ENCODE measurements at regions not wholly inside any gene's neighbourhood (a gene's known extent, or its start where the extent isn't known, plus 50 kb on each side); places are given as distances from the start of the nearest gene placed in this dataset.

- Histone ChIP-seq H3K36me3 (replicated peaks in 1 of 2; ENCODE audit: insufficient read depth in 1 of 2, low read depth in 2 of 2) (no peaks in the 10 kb centered on the region), H3K27ac (no peak overlapping the region), H3K9me3 (no peaks in the 10 kb centered on the region), H3K27me3 (no peaks in the 10 kb centered on the region), H3K4me1 (no peaks in the 10 kb centered on the region), H3K4me3 (no peak overlapping the region)
- WGBS, 2 donors = 25 to 34% methylated on average over 6 of the region's 6 CpGs
- intact Hi-C loops (cut with DNase I) = no loop called here
- ATAC-seq (no peak), DNase-seq (no peak)
- no peak for TF ChIP-seq POLR2A (IDR thresholded peaks at IDR 0.05)
These were observed 624.9 kb upstream of the FANCL start for GRCh38 chr2:58866040-58866439.

DNA sequence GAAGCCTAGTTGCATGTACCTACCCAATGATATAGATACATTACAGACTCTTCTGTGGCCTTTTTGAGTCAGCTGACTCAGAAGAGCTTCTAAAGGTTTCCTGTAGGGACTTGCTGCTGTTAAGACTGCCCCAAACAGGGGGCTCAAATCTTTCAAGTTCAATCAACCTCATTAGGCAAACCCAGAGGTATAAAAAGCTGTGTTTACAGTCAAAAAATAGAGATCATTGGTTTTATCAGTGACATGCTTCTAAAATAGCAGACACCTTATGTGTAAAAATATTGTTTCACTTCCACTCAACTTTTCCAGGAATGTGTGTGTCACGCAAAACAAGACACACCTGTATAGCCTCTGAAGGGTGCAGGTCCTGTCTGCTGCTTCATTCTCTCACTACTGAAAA is 624.3 kb upstream of the FANCL start:
- TF ChIP-seq CTCF (IDR thresholded peaks at IDR 0.05) = no peak
- no peak for TF ChIP-seq POLR2A (IDR thresholded peaks at IDR 0.05)
- no peak for ATAC-seq
- intact Hi-C loops (cut with DNase I) = no loop called here

DNA sequence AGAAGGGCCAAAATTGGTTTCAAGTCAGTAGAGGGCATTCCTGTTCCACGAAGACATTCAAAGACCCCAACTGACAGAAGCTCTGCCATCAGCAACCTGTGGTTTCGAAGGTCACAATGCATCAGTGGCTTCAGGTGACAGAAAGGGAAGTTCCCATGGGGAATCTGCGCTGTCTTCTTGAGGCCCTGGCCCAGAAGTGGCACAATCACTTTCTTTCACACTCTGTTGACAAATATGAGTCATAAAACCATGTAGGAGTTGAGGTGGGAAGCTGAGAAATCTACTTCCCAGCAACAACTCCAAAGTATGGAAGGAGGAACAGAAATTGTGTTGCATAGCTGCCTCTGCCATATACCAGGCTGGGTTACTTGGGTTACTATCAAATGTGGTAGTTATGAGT is 621.1 kb upstream of the FANCL start:
- TF ChIP-seq POLR2A (IDR thresholded peaks at IDR 0.05) (no peak), CTCF (IDR thresholded peaks at IDR 0.05) (no peak)
- no peak overlapping the region for H3K27ac ChIP-seq
- H3K9me3 ChIP-seq = no peaks in the 10 kb centered on the region
- H3K36me3 ChIP-seq (replicated peaks in 1 of 2; ENCODE audit: insufficient read depth in 1 of 2, low read depth in 2 of 2) = no peaks in the 10 kb centered on the region
- ATAC-seq (no peak), DNase-seq (no peak)
- no peak overlapping the region for H3K4me3 ChIP-seq
- no peaks in the 10 kb centered on the region for H3K27me3 ChIP-seq
- intact Hi-C loops (cut with DNase I) = no loop called here
- WGBS, 2 donors = 58 to 68% methylated on average over 3 of the region's 3 CpGs
- H3K4me1 ChIP-seq = no peaks in the 10 kb centered on the region

More for the DNA sequence above, 624.3 kb upstream of the FANCL start:
- no peak for DNase-seq
- Histone ChIP-seq H3K9me3 (no peaks in the 10 kb centered on the region), H3K4me1 (no peaks in the 10 kb centered on the region), H3K27me3 (no peaks in the 10 kb centered on the region), H3K27ac (no peak overlapping the region), H3K4me3 (no peak overlapping the region), H3K36me3 (replicated peaks in 1 of 2; ENCODE audit: insufficient read depth in 1 of 2, low read depth in 2 of 2) (no peaks in the 10 kb centered on the region)
- 79 to 81% methylated on average over 1 of the region's 1 CpG for WGBS, 2 donors

GRCh38 chr2:58860586-58860985 is 619.5 kb upstream of the FANCL start:
- ATAC-seq (no peak), DNase-seq (no peak)
- Histone ChIP-seq H3K4me1 (no peaks in the 10 kb centered on the region), H3K27me3 (no peaks in the 10 kb centered on the region), H3K27ac (no peak overlapping the region), H3K36me3 (replicated peaks in 1 of 2; ENCODE audit: insufficient read depth in 1 of 2, low read depth in 2 of 2) (no peaks in the 10 kb centered on the region), H3K4me3 (no peak overlapping the region), H3K9me3 (no peaks in the 10 kb centered on the region)
- intact Hi-C loops (cut with DNase I) = no loop called here
- WGBS, 2 donors = 46 to 54% methylated on average over 1 of the region's 1 CpG
- TF ChIP-seq CTCF (IDR thresholded peaks at IDR 0.05) (no peak), POLR2A (IDR thresholded peaks at IDR 0.05) (no peak)

DNA sequence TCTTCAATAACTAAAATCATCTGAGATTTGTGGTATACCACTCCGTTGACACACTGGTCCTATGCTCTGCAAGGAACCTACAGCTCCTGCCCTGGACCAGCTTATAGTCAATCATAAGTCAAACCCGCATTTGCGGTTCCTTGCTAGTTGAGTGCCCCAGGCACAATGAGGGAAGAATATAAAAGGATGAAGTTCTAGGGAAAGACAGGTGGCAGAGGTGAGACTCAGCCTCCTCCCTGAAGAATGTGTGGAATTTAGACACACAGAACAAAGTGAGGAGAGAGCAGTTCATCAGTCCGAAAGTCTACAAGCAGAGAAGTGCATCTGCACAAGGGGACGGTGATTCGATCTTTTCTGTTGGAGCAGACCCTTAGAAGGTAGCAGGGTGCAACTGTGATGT is 615.0 kb upstream of the FANCL start:
- H3K27me3 ChIP-seq = no peaks in the 10 kb centered on the region
- H3K4me1 ChIP-seq = no peaks in the 10 kb centered on the region
- 46 to 62% methylated on average over 6 of the region's 6 CpGs for WGBS, 2 donors
- intact Hi-C loops (cut with DNase I) = no loop called here
- no peak overlapping the region for H3K4me3 ChIP-seq
- H3K27ac ChIP-seq = no peak overlapping the region
- no peak for ATAC-seq
- DNase-seq = no peak
- H3K36me3 ChIP-seq (replicated peaks in 1 of 2; ENCODE audit: insufficient read depth in 1 of 2, low read depth in 2 of 2) = no peaks in the 10 kb centered on the region
- TF ChIP-seq POLR2A (IDR thresholded peaks at IDR 0.05) = no peak
- no peak for TF ChIP-seq CTCF (IDR thresholded peaks at IDR 0.05)
- no peaks in the 10 kb centered on the region for H3K9me3 ChIP-seq
